ENCODE measurements at regions not wholly inside any gene's neighbourhood (a gene's known extent, or its start where the extent isn't known, plus 50 kb on each side); places are given as distances from the start of the nearest gene placed in this dataset.
A peak's percentile ranks its signal among the peaks of the same experiment; 100 is the strongest.

DNA sequence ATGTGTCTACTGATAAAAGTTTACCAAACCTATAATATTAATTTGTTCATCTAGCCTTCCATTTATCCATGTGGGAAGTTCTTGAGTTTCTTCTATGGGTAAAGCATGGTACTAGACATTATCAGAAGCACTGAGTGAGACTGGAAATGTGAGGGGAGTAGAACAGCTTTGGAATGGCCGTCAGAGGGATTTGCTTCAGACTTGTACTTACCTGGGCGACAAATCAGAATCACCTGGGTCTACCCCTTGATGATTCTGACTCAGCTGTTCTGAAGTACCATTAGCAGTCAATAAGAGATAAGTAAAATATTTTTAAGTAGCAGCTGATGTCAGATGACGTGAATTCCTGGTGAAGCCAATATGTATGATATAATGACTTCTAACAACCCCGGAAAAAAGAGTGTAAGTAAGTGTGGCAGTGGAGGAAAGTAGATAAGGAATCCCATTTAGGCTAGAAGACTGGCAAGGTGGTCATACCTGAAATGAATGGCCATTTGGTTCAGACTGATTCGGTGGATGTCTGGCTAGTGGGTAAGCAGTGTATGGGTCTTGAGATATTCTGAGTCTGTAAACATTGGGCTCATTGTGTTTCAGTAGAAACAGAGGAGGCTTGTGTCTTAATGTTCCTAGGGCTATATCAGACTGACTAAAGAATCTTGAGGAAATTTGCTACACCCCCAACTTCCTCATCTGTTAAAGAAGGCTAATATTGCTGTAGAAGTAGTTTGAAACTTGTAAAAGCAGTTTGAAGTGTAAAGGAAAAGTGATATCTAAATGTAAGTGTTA is 409.2 kb downstream of the NKX6-1 start:
- no peak for DNase-seq

DNA sequence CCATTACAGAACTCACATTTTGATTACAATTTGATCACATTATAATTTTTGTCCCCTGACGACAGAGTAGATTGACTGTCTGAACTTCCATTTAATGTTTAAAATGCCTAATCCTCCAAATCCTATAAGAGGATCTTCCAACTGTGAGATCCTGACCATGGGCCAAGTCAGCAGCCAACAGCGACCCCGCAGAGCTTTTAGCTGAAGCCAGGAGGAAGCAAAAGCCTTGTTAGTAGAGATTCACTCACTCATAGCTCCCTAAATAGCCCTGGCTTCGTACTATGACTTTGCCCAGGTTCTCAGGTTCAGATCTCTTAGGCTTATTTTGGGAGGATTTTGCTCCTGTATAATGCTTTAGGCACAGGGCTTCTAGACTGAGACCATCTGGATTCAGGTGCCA is 413.1 kb downstream of the NKX6-1 start:
- DNase-seq (no peak), ATAC-seq (no peak)
- no peaks in the 10 kb centered on the region for H3K4me1 ChIP-seq
- no peak overlapping the region for H3K27ac ChIP-seq
- no peaks in the 10 kb centered on the region for H3K27me3 ChIP-seq (ENCODE audit: low read depth)
- TF ChIP-seq, protein P1, sequence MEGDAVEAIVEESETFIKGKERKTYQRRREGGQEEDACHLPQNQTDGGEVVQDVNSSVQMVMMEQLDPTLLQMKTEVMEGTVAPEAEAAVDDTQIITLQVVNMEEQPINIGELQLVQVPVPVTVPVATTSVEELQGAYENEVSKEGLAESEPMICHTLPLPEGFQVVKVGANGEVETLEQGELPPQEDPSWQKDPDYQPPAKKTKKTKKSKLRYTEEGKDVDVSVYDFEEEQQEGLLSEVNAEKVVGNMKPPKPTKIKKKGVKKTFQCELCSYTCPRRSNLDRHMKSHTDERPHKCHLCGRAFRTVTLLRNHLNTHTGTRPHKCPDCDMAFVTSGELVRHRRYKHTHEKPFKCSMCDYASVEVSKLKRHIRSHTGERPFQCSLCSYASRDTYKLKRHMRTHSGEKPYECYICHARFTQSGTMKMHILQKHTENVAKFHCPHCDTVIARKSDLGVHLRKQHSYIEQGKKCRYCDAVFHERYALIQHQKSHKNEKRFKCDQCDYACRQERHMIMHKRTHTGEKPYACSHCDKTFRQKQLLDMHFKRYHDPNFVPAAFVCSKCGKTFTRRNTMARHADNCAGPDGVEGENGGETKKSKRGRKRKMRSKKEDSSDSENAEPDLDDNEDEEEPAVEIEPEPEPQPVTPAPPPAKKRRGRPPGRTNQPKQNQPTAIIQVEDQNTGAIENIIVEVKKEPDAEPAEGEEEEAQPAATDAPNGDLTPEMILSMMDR (IDR thresholded peaks at IDR 0.05), result no peak
- H3K4me3 ChIP-seq, result no peak overlapping the region
- no peaks in the 10 kb centered on the region for H3K36me3 ChIP-seq
- H3K9me3 ChIP-seq, result no peaks in the 10 kb centered on the region
- intact Hi-C loops (cut with DNase I), result no loop called here

More for the DNA sequence above, 409.2 kb downstream of the NKX6-1 start:
- Histone ChIP-seq H3K36me3 (no peaks in the 10 kb centered on the region), H3K4me3 (no peak overlapping the region), H3K9me3 (no peaks in the 10 kb centered on the region), H3K27me3 (ENCODE audit: low read depth) (no peaks in the 10 kb centered on the region), H3K27ac (no peak overlapping the region), H3K4me1 (no peaks in the 10 kb centered on the region)
- intact Hi-C loops (cut with DNase I), result no loop called here
- TF ChIP-seq, protein P1 (IDR thresholded peaks at IDR 0.05), result no peak
- peak in 1 of 2 donors; percentile 58 for ATAC-seq

DNA sequence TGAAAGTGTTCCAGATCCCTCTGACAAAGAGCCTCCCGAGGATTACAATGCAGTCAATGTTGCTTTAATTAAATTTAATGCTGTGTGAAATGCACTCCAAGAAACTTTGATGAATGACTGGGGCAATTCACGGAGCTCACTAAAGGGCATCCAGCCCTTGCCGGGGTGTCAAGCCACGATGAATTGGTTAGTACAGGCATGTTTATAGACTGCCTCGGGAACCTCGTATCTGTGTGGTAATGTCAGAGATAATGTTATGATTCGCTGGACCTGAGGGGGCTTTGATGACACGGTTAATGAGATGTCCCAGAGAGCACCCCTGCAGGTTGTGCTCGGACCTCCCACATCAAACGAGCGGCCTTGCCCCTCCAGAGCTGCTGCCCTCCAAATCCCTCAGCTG is 428.8 kb downstream of the NKX6-1 start:
- H3K27me3 ChIP-seq (ENCODE audit: low read depth), result no peaks in the 10 kb centered on the region
- TF ChIP-seq, protein P1 (IDR thresholded peaks at IDR 0.05), result no peak
- no peaks in the 10 kb centered on the region for H3K4me1 ChIP-seq
- intact Hi-C loops (cut with DNase I), result no loop called here
- H3K9me3 ChIP-seq, result no peaks in the 10 kb centered on the region
- H3K27ac ChIP-seq, result no peak overlapping the region
- ATAC-seq, result no peak
- H3K4me3 ChIP-seq, result no peak overlapping the region
- DNase-seq, result no peak
- no peaks in the 10 kb centered on the region for H3K36me3 ChIP-seq

GRCh38 chr4:84063619-84064018 is 435.5 kb downstream of the NKX6-1 start:
- DNase-seq (no peak), ATAC-seq (no peak)
- Histone ChIP-seq H3K27me3 (ENCODE audit: low read depth) (no peaks in the 10 kb centered on the region), H3K9me3 (no peaks in the 10 kb centered on the region), H3K36me3 (no peaks in the 10 kb centered on the region), H3K4me3 (no peak overlapping the region), H3K4me1 (no peaks in the 10 kb centered on the region), H3K27ac (no peak overlapping the region)
- intact Hi-C loops (cut with DNase I), result no loop called here
- TF ChIP-seq, protein P1 (IDR thresholded peaks at IDR 0.05), result no peak

DNA sequence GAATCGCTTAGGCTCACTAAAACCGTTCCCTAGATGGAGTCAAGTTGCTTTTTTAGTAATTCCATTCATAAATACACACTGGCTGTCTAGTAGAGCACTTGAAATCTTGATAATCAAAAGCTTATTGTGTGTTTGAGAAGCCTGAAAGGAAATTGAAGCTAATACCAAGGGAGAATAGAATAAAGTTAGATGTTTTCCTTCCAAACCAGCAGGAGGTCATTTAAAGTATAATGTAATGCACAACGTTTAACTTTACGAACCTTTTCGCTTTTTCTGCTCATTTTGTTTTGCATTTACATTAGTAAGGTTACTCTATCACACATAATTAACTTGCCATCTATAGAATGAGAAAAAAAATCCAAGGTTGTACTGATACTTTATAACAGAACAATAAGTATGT is 440.9 kb downstream of the NKX6-1 start:
- H3K27me3 ChIP-seq (ENCODE audit: low read depth), result no peaks in the 10 kb centered on the region
- DNase-seq (no peak), ATAC-seq (no peak)
- TF ChIP-seq, protein P1 (IDR thresholded peaks at IDR 0.05), result no peak
- H3K27ac ChIP-seq, result no peak overlapping the region
- intact Hi-C loops (cut with DNase I), result no loop called here
- no peaks in the 10 kb centered on the region for H3K4me1 ChIP-seq
- H3K9me3 ChIP-seq, result no peaks in the 10 kb centered on the region
- H3K36me3 ChIP-seq, result no peaks in the 10 kb centered on the region
- no peak overlapping the region for H3K4me3 ChIP-seq
